ENCODE measurements at regions not wholly inside any gene's neighbourhood (a gene's known extent, or its start where the extent isn't known, plus 50 kb on each side); places are given as distances from the start of the nearest gene placed in this dataset.

- TF ChIP-seq EZH2 (IDR thresholded peaks at IDR 0.05; ENCODE audit: insufficient read depth, low read length) (no peak), CTCF (IDR thresholded peaks at IDR 0.05; ENCODE audit: insufficient read depth, low read depth, low read length) (no peak)
- Histone ChIP-seq H3K9me3 (ENCODE audit: insufficient read depth, low read depth, low read length) (peaks cover 3% of the 10 kb centered on the region), H3K36me3 (ENCODE audit: insufficient read depth, low read length) (no peaks in the 10 kb centered on the region), H3K4me2 (ENCODE audit: low read length) (no peak overlapping the region), H3K79me2 (ENCODE audit: insufficient read depth, low read length) (no peaks in the 10 kb centered on the region), H3K4me1 (ENCODE audit: insufficient read depth, low read length) (peaks cover 10% of the 10 kb centered on the region), H3K9ac (ENCODE audit: low read length) (no peak overlapping the region), H2AFZ (ENCODE audit: low read depth, low read length) (no peak overlapping the region), H3K4me3 (ENCODE audit: insufficient read depth, low read depth, low read length) (no peak overlapping the region), H4K20me1 (ENCODE audit: insufficient read depth, low read length) (no peaks in the 10 kb centered on the region), H3K27ac (ENCODE audit: low read depth, low read length) (no peak overlapping the region), H3K27me3 (ENCODE audit: insufficient read depth, low read length) (no peaks in the 10 kb centered on the region)
- Mint-ChIP-seq H3K4me1 (ENCODE audit: low read depth, unreplicated experiment) (peaks cover 9% of the 10 kb centered on the region), H3K27ac (ENCODE audit: unreplicated experiment) (no peak overlapping the region), H3K9me3 (ENCODE audit: unreplicated experiment) (peaks cover 3% of the 10 kb centered on the region), H3K36me3 (ENCODE audit: low read depth, unreplicated experiment) (no peaks in the 10 kb centered on the region), H3K4me3 (ENCODE audit: unreplicated experiment) (no peak overlapping the region), H3K27me3 (ENCODE audit: low read depth, unreplicated experiment) (peaks cover 6% of the 10 kb centered on the region)
- FAIRE-seq (no peak), DNase-seq (ENCODE audit: low read depth) (no peak)
Measured at GRCh38 chr5:4576908-4577307, 563.2 kb upstream of the ADAMTS16 start.

GRCh38 chr5:4579679-4580078 lies 560.5 kb upstream of the ADAMTS16 start:
- TF ChIP-seq CTCF (IDR thresholded peaks at IDR 0.05; ENCODE audit: insufficient read depth, low read depth, low read length) = no peak
- TF ChIP-seq EZH2 (IDR thresholded peaks at IDR 0.05; ENCODE audit: insufficient read depth, low read length) = no peak
- peaks cover 6% of the 10 kb centered on the region for H3K27me3 Mint-ChIP-seq (ENCODE audit: low read depth, unreplicated experiment)
- Histone ChIP-seq H3K4me2 (ENCODE audit: low read length) (no peak overlapping the region), H3K36me3 (ENCODE audit: insufficient read depth, low read length) (no peaks in the 10 kb centered on the region), H3K4me1 (ENCODE audit: insufficient read depth, low read length) (peaks cover 14% of the 10 kb centered on the region), H3K4me3 (ENCODE audit: insufficient read depth, low read depth, low read length) (no peak overlapping the region), H3K9me3 (ENCODE audit: insufficient read depth, low read depth, low read length) (peaks cover 3% of the 10 kb centered on the region), H3K27me3 (ENCODE audit: insufficient read depth, low read length) (no peaks in the 10 kb centered on the region), H3K79me2 (ENCODE audit: insufficient read depth, low read length) (no peaks in the 10 kb centered on the region), H3K27ac (ENCODE audit: low read depth, low read length) (no peak overlapping the region), H2AFZ (ENCODE audit: low read depth, low read length) (no peak overlapping the region), H3K9ac (ENCODE audit: low read length) (no peak overlapping the region), H4K20me1 (ENCODE audit: insufficient read depth, low read length) (no peaks in the 10 kb centered on the region)
- no peaks in the 10 kb centered on the region for H3K36me3 Mint-ChIP-seq (ENCODE audit: low read depth, unreplicated experiment)
- peaks cover 10% of the 10 kb centered on the region for H3K4me1 Mint-ChIP-seq (ENCODE audit: low read depth, unreplicated experiment)
- peaks cover 3% of the 10 kb centered on the region for H3K9me3 Mint-ChIP-seq (ENCODE audit: unreplicated experiment)
- H3K4me3 Mint-ChIP-seq (ENCODE audit: unreplicated experiment) = no peak overlapping the region
- no peak for FAIRE-seq
- no peak overlapping the region for H3K27ac Mint-ChIP-seq (ENCODE audit: unreplicated experiment)
- DNase-seq (ENCODE audit: low read depth) = no peak

- no peaks in the 10 kb centered on the region for H3K36me3 Mint-ChIP-seq (ENCODE audit: low read depth, unreplicated experiment)
- FAIRE-seq = no peak
Measured at GRCh38 chr5:4580772-4581171, 559.4 kb upstream of the ADAMTS16 start.

More at GRCh38 chr5:4580772-4581171, 559.4 kb upstream of the ADAMTS16 start:
- H3K36me3 ChIP-seq (ENCODE audit: insufficient read depth, low read length) = no peaks in the 10 kb centered on the region
- no peak overlapping the region for H3K27ac ChIP-seq (ENCODE audit: low read depth, low read length)
- no peaks in the 10 kb centered on the region for H3K79me2 ChIP-seq (ENCODE audit: insufficient read depth, low read length)
- H3K9ac ChIP-seq (ENCODE audit: low read length) = no peak overlapping the region
- DNase-seq (ENCODE audit: low read depth) = no peak
- no peaks in the 10 kb centered on the region for H4K20me1 ChIP-seq (ENCODE audit: insufficient read depth, low read length)
- H3K4me1 ChIP-seq (ENCODE audit: insufficient read depth, low read length) = peaks cover 13% of the 10 kb centered on the region
- no peak overlapping the region for H3K4me3 ChIP-seq (ENCODE audit: insufficient read depth, low read depth, low read length)
- H3K9me3 ChIP-seq (ENCODE audit: insufficient read depth, low read depth, low read length) = peaks cover 3% of the 10 kb centered on the region
- Mint-ChIP-seq H3K27ac (ENCODE audit: unreplicated experiment) (peak overlapping the region; percentile 51), H3K27me3 (ENCODE audit: low read depth, unreplicated experiment) (peaks cover 6% of the 10 kb centered on the region), H3K4me1 (ENCODE audit: low read depth, unreplicated experiment) (peaks cover 12% of the 10 kb centered on the region), H3K9me3 (ENCODE audit: unreplicated experiment) (peaks cover 3% of the 10 kb centered on the region), H3K4me3 (ENCODE audit: unreplicated experiment) (no peak overlapping the region)
- no peaks in the 10 kb centered on the region for H3K27me3 ChIP-seq (ENCODE audit: insufficient read depth, low read length)
- H2AFZ ChIP-seq (ENCODE audit: low read depth, low read length) = no peak overlapping the region
- no peak overlapping the region for H3K4me2 ChIP-seq (ENCODE audit: low read length)
- TF ChIP-seq CTCF (IDR thresholded peaks at IDR 0.05; ENCODE audit: insufficient read depth, low read depth, low read length) (no peak), EZH2 (IDR thresholded peaks at IDR 0.05; ENCODE audit: insufficient read depth, low read length) (no peak)
